Keratinocyte (primary cell): ENCODE measurements at regions not wholly inside any gene's neighbourhood (a gene's known extent, or its start where the extent isn't known, plus 50 kb on each side); places are given as distances from the start of the nearest gene placed in this dataset.

Experiments
- CTCF ChIP-seq, 3 experiments: IDR thresholded peaks in 1 of 3; conservative IDR thresholded peaks in 1 of 3; optimal IDR thresholded peaks in 1 of 3; 2 replicates in 2 of 3; 3 replicates in 1 of 3; pipeline versions ENCODE3 to v1.5.1; 2011; ENCODE audit warnings: low read length in 3 of 3, mild to moderate bottlenecking in 3 of 3, moderate library complexity in 2 of 3, control low read depth in 1 of 3, inconsistent platforms in 1 of 3; ENCODE audit not compliant: insufficient read depth in 2 of 3; ENCODE audit errors: extremely low read depth in 1 of 3
- EZH2 ChIP-seq: IDR thresholded peaks from one replicate; pipeline ENCODE4 v1.6.1; 2012; ENCODE audit warnings: inconsistent platforms, mild to moderate bottlenecking, low read length, moderate library complexity

GRCh38 chr7:108716783-108717182 lies 147.1 kb downstream of the DNAJB9 start:
- TF ChIP-seq CTCF (optimal IDR thresholded peaks at IDR 0.05 in 1 of 3, IDR thresholded peaks at IDR 0.05 in 1 of 3, conservative IDR thresholded peaks at IDR 0.05 in 1 of 3; ENCODE audit: extremely low read depth in 1 of 3, insufficient read depth in 2 of 3, low read length in 3 of 3), result no peak
- no peak for TF ChIP-seq EZH2
